H1 (cell line): ENCODE measurements at regions not wholly inside any gene's neighbourhood (a gene's known extent, or its start where the extent isn't known, plus 50 kb on each side); places are given as distances from the start of the nearest gene placed in this dataset.

Experiments used
- BACH1 ChIP-seq: IDR thresholded peaks from 2 replicates; pipeline ENCODE4 v1.6.1; 2012; ENCODE audit warnings: low read length, improper control_type of control experiment
- BRCA1 ChIP-seq: IDR thresholded peaks from 2 replicates; pipeline ENCODE4 v1.6.1; 2012; ENCODE audit warnings: low read depth, low read length, improper control_type of control experiment
- CREB1 ChIP-seq: IDR thresholded peaks from 2 replicates; pipeline ENCODE4 v1.6.1; 2012; ENCODE audit warnings: inconsistent platforms
- KDM1A ChIP-seq: fragments of 200-600, 300-600 bp; sonication (generic); IDR thresholded peaks from 2 replicates; pipeline ENCODE4 v1.7.1; 2016; ENCODE audit warnings: mild to moderate bottlenecking, low read length, borderline replicate concordance
- KDM4A ChIP-seq: IDR thresholded peaks from one replicate; pipeline ENCODE4 v1.7.1; 2012; ENCODE audit warnings: low read depth, mild to moderate bottlenecking, moderate library complexity, low read length, inconsistent platforms; ENCODE audit not compliant: severe bottlenecking
- KDM5A ChIP-seq: fragments of 200-600 bp; IDR thresholded peaks from 2 replicates; pipeline ENCODE4 v1.7.1; 2012; ENCODE audit warnings: mild to moderate bottlenecking, low read length, inconsistent platforms, mixed read lengths
- MAX ChIP-seq: IDR thresholded peaks from 2 replicates; pipeline ENCODE4 v1.6.1; 2012; ENCODE audit warnings: inconsistent platforms
- NANOG ChIP-seq: IDR thresholded peaks from 2 replicates; pipeline ENCODE4 v1.6.1; 2011; ENCODE audit warnings: low read length, low read depth, mild to moderate bottlenecking, inconsistent platforms; ENCODE audit not compliant: insufficient read depth, poor library complexity, severe bottlenecking
- POLR2A ChIP-seq, 2 experiments: IDR thresholded peaks; 1 replicate in 1 of 2; 2 replicates in 1 of 2; pipeline ENCODE4 v1.6.1; 2011; ENCODE audit warnings: low read depth in 2 of 2, low read length in 2 of 2, mild to moderate bottlenecking in 2 of 2; ENCODE audit errors: control extremely low read depth in 1 of 2
- RAD21 ChIP-seq, 2 experiments: IDR thresholded peaks in 1 of 2; conservative IDR thresholded peaks in 1 of 2; 2 replicates each; pipeline ENCODE4 v1.6.1; 2011; ENCODE audit warnings: low read depth in 2 of 2, low read length in 2 of 2, improper control_type of control experiment in 1 of 2, inconsistent platforms in 1 of 2, mild to moderate bottlenecking in 1 of 2, moderate library complexity in 1 of 2
- TF ChIP-seq, protein P1 (sequence below), 3 experiments: IDR thresholded peaks; 1 replicate in 2 of 3; 2 replicates in 1 of 3; pipeline versions ENCODE4 v1.5.1 to v1.6.1; 2011; ENCODE audit warnings: low read length in 3 of 3, mild to moderate bottlenecking in 3 of 3, inconsistent platforms in 2 of 3, low read depth in 1 of 3, moderate library complexity in 1 of 3; ENCODE audit not compliant: insufficient read depth in 1 of 3; ENCODE audit errors: control extremely low read depth in 1 of 3

GRCh38 chr13:89923736-89924135 is 1423.8 kb upstream of the MIR17HG start:
- TF ChIP-seq BACH1: no peak
- TF ChIP-seq, protein P1, sequence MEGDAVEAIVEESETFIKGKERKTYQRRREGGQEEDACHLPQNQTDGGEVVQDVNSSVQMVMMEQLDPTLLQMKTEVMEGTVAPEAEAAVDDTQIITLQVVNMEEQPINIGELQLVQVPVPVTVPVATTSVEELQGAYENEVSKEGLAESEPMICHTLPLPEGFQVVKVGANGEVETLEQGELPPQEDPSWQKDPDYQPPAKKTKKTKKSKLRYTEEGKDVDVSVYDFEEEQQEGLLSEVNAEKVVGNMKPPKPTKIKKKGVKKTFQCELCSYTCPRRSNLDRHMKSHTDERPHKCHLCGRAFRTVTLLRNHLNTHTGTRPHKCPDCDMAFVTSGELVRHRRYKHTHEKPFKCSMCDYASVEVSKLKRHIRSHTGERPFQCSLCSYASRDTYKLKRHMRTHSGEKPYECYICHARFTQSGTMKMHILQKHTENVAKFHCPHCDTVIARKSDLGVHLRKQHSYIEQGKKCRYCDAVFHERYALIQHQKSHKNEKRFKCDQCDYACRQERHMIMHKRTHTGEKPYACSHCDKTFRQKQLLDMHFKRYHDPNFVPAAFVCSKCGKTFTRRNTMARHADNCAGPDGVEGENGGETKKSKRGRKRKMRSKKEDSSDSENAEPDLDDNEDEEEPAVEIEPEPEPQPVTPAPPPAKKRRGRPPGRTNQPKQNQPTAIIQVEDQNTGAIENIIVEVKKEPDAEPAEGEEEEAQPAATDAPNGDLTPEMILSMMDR (IDR thresholded peaks at IDR 0.05; ENCODE audit: control extremely low read depth in 1 of 3, insufficient read depth in 1 of 3, low read depth in 1 of 3, low read length in 3 of 3): no peak
- no peak for TF ChIP-seq POLR2A (IDR thresholded peaks at IDR 0.05; ENCODE audit: control extremely low read depth in 1 of 2, low read depth in 2 of 2, low read length in 2 of 2)
- no peak for TF ChIP-seq CREB1
- TF ChIP-seq BRCA1: no peak
- TF ChIP-seq NANOG: no peak
- TF ChIP-seq RAD21 (IDR thresholded peaks at IDR 0.05 in 1 of 2, conservative IDR thresholded peaks at IDR 0.05 in 1 of 2; ENCODE audit: low read depth in 2 of 2, low read length in 2 of 2): no peak
- no peak for TF ChIP-seq MAX
- TF ChIP-seq KDM4A: no peak
- no peak for TF ChIP-seq KDM5A
- no peak for TF ChIP-seq KDM1A
